HEK293 (cell line): ENCODE measurements at regions not wholly inside any gene's neighbourhood (a gene's known extent, or its start where the extent isn't known, plus 50 kb on each side); places are given as distances from the start of the nearest gene placed in this dataset.

Experiments used
- CTCF ChIP-seq: fragments of 450-650 bp; formaldehyde crosslinking; IDR thresholded peaks from 2 replicates; pipeline ENCODE4 v1.5.1; 2016; ENCODE audit warnings: missing biosample characterization, missing genetic modification characterization
- ZNF433 ChIP-seq: fragments of 450-650 bp; formaldehyde crosslinking; IDR thresholded peaks from 2 replicates; pipeline ENCODE4 v1.5.1; 2016; ENCODE audit warnings: missing biosample characterization, missing genetic modification characterization, low read depth

- TF ChIP-seq CTCF (tag by site-specific recombination) (no peak), ZNF433 (tag by site-specific recombination) (no peak)
These were observed 2106.3 kb upstream of the WWC1 start for GRCh38 chr5:166185185-166185584.
